HG03135 (cell line): ENCODE measurements at regions not wholly inside any gene's neighbourhood (a gene's known extent, or its start where the extent isn't known, plus 50 kb on each side); places are given as distances from the start of the nearest gene placed in this dataset.

Experiments used
- ATAC-seq: cut with Tn5 transposase; IDR thresholded peaks from one replicate; pipeline ENCODE4 v1.9.1; 2021; ENCODE audit warnings: mild to moderate bottlenecking, moderate library complexity; ENCODE audit not compliant: unreplicated experiment

DNA sequence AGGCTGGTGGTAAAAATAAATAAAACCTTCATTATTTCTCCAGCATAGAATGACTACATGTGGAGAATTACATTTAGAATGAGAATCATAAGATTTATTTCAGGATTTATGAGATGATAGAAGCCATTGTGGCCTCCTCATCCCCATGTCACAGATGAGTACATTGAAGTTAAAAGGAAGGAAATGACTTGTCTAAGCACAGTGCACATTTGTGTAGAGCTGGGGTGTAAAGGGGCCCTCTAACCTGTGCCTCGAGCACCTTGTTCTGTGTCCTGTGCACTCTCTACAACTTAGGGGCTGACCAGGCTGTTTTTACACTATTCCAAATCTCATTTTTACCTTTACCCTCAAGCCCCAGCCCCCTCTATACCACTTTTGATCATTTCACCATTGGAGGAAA is 179.4 kb downstream of the RHOU start:
- no peak for ATAC-seq

DNA sequence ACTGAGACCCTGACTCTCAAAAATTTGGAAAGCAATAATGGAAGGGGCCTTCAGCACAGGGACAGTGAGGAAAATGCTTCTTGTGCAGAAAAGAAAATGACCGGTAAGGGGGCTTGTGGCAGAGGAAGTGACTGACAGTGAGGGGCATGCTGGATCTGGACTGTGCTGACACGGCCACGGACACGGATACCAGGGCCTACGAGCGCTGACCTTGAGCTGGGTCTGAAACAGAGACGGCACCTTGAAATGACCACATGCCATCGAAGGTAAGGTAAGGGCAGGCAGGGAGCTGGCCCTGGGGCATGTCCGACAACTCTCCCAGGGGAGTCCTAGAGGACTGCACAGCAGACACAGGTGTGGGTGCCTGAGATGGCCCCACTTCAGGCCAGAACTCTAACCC is 182.1 kb downstream of the RHOU start:
- ATAC-seq, result no peak

DNA sequence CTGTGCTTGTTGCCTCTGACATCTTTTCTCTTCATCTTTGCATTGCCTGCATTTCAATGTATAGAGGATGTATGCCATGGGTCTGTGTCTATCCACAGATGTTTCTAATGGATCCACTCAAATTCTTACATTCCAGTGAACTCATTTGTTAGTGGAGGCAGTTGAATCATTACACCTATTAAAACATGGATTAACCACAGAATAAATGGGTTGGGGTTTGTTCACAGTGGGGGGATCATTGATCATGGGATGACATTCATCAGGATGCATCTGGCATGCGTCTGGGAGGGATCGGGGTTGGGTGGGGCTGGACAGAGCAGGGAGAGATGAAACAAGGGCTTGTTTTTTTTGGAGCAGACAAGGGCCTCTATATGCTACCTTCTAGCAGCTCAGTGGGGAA is 182.5 kb downstream of the RHOU start:
- ATAC-seq, result no peak

DNA sequence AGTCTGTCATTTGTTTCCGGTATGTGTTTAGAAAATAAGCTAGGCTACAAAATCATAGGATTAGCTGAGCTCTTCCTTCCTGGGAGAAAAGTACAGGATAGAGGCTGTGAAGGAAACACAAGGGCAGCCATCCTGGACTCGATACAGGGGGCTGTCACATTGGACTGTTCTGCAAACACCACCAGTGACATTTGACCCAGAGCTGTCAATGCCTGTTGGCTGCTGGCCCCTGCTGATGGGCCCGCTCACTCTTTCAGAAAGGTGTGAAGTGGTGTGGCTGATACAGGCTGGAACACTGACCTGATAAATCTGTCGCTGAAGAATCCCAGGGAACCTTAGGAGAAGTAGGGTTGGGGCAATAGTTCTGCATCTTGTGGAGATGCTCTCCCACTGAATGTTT is 183.1 kb downstream of the RHOU start:
- no peak for ATAC-seq

DNA sequence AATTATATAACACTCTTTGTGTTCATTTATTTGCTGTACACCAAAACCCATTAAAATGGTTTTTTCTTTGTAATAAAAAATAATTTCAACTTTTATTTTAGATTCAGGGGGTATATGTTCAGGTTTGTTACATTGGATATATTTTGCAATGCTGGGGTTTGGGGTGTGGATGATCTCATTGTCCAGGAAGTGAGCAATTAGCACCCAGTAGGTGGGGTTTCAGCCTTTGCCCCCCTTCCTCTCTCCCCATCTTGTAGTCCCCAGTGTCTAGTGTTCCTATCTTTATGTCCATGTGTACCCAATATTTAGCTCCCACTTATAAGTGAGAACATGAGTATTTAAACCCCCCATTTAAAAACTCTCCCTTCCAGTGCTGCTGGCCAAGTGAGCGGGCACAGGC is 184.6 kb downstream of the RHOU start:
- no peak for ATAC-seq

DNA sequence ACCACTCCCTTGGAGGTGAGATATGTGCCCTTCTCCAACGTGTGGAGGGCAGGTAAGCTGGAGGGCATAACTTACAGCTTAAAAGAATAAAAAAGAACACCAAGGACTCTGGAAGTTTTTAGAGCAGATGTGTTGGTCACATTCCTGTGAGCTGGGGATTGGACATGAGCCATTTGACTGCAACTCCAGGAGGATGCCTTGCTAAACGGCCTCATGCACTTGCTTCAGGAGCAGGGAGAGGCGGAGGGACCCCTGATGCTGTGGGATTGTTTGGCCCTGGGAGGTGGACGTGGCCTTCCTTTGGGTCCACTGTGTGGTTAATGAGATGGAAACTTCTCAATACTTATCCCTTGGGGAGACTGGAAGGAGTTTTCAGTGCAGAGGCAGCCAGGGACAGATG is 185.6 kb downstream of the RHOU start:
- ATAC-seq, result no peak

DNA sequence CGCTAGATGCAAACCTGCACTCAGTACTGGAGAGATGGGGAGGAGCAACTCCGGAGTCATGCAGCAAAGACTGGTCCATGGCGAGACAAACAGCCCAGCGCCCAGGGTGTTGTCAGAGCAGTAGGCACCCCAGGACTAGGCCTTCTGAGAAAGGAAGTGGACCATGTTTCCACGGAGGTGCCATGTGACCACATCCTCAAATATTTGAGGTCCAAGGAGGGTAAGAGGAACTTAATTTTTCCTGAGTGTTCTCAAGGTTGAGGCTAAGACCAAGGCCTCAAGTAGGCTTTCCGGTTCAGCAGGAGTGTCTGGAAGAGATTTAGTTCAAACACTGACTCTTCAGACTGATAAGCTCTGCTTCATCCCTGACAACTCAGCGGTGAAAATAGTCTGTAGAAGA is 186.2 kb downstream of the RHOU start:
- ATAC-seq, result no peak

DNA sequence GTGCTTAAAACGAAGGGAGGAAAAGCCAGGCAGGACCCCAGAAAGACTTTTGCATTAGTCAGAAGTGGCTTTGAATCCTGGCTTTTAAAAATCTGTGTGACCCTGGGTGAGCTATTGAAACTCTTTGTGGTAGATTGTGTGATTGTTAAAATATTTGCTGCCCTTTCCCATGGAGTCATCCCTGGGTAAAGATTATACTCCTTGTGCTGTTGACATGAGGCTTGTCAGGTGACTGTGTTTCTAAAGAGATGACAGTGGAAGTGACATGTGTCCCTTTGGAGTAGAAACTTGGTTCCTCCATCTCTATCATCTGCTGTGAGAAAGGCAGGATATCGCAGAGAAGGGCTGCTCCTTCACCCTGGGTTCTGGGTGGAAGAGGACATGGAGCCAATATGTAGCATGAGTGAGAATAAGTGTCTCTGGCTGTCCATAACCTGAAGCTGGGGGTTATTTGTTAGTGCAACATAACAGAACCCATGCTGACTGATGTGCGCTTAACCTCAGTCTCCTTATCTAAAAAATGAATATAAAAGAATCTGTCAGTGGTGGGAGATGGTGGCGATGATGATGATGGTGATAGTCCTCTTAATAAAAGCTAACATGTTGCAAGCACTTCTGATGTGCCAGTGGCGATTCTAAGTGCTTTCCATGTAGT is 187.6 kb downstream of the RHOU start:
- ATAC-seq, result no peak

DNA sequence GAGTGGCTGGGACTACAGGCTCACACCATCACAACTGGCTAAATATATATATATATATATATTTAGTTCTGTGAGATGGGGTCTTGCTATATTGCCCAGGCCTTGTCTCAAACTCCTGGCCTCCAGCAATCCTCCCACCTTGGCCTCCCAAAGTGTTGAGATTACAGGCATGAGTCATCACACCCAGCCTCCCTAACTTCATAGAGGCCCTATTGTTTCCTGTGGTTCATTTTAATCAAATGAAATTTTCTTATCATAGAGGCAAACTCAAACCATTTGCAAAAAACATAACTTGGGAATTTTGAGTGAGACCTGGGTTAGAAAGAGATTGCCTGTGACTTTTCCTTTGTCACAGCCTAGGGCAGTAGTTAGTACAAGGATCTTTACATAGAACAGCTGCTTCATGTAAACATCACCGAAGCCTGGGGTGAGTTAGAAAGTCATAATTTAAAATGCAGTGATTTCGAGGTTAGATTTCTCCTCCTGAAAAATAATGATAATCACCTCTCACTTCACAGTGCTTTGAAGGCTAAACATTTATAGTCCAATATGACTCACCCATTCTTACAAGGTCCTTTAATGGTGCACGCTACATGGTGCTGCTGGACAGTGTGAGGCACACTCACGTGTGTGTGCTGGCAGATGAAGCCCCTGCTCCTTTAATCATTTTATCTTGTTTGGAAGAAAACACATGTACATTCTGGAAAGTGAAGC is 188.9 kb downstream of the RHOU start:
- no peak for ATAC-seq

DNA sequence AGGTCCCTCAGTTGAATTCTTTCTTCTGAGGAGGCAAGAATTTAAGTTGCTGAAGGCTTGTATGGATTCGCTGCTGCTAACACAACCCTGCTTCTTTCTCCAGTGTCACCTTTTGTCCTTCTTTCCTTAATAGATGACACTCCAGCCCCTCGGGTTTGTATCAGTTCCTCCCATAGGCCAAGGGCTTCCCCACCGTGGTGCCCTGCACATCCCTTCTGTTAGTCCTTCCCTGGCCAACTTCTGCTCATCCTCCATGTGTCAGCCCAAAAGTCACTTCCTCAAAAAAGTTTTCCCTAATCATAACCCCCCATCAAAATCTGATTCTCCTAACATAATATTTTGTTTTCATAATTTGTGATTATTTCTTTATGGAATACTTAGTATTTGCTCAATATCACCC is 190.4 kb downstream of the RHOU start:
- ATAC-seq, result no peak

DNA sequence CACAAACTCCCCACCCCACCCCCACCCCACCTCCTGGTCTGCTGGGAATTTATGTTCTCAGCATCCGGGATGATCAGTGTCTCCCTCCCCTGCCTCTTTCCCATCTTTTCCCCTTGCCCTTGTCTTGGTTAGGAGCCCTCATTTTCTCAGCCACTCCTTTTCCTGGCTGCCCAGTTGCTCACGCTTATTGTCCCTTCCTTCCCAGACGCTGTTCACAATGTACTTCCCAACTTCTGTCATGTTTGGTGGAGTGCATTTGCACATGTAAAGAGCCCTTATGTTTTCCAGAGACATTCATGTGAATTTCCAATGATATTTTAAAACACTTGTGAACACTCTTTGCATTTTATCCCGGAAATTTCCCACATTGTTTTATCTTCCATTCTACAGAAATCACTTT is 192.1 kb downstream of the RHOU start:
- ATAC-seq, result no peak

DNA sequence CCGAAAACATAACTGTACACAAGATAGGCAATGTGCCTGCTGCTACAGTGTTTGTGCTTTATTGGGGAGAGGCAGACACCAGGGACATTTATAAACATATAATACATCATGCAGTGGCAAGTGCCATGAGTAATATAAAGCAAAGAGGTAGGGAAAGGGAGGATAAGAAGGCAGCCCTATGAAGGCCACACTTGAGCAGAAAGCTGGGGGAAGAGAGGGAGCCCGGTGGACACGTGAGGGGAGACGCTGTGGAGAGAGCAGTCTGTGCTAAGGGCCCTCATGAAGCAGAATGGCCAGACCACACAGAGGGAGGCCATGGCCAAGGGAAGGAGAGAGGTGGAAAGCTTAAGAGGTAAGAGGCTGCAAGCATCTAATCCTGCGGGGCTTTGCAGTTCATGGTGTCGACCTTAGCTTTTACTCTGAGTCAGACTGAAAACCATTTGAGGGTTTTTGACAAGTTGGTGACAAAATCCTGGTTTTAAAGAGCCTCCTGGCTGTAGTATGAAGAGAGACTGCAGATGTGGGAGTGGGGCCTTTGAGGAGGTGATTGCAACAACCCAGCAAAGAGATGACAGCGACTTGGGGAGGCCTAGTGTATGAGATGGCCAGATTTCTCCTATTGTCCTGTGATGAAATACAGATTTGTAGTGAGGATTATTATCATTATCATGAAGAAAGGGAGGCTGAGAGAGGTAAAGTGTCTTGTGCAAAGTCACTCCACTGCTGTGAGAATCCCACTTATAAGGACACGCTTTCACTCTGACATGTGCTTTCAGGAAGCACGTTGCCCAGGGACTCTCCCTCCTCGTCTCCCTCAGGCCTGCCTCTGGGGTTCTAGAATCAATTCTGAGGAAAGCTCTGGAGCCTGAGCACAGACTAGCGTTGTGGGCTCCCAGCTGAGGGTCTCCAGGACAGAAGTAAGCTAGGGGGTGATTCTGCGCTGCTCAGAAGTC is 192.9 kb downstream of the RHOU start:
- no peak for ATAC-seq

DNA sequence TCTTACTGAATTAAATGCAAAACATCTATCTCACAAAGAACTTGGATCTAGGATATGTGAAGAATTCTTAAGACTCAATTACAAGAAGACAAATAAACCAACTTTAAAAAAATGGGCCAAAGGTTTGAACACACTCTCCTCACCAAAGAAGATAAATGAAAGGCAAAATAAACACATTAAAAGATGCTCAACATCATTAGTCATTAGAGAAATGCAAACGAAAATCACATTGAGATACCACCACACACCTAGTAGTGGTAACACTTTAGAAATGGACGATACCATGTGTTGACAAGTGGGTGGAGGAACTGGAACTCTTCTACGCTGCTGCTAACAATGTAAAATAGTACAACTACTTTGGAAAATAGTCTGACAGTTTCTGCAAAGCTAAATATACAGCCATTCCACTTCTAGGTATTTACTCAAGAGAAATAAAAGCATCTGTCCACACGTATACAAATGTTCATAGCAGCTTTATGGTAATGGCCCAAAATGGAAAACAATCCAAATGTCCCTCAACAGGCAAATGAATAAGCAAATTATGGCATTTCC is 194.3 kb downstream of the RHOU start:
- ATAC-seq, result no peak

DNA sequence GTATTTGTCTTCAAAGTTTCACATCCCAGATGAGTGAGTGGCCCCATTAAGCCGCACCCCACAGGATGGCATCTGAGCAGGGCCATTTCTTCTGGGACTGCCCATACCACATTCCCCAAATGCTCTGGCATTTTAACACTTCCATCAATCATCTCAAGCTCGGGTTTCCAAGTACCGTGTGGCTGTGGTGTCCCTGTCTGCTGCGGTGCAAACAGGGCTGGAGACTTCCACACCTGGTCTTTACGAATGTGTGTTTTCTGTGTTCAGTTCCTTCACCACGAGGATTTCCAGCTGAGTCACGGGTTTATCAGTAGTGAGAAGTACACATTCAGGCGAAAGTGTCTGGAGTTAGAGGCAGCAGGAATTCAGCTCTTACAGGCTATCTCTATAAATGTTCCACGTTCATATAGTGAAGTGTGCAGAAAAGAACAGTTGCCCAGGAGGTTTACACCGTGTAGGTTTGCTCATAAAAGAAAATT is 195.2 kb downstream of the RHOU start:
- no peak for ATAC-seq

DNA sequence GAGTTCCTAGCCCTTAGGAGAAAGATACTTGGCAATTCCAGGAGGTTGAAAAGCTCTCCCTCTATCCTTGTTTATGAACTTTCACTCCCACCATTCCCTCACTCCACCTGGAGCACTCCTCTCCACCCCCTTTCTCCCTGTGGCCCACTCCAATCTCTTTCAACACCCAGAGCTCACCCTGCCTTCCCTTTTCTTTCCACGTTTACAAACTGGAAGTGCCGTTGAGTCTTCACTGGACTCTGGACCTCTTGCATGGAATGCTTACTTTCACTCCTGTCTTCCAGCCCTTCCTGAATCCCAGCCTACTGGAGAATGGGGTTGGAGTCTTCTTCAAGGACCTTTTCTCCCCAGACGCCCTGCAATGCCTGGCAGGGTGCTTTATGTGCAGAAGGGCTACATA is 198.5 kb downstream of the RHOU start:
- no peak for ATAC-seq

DNA sequence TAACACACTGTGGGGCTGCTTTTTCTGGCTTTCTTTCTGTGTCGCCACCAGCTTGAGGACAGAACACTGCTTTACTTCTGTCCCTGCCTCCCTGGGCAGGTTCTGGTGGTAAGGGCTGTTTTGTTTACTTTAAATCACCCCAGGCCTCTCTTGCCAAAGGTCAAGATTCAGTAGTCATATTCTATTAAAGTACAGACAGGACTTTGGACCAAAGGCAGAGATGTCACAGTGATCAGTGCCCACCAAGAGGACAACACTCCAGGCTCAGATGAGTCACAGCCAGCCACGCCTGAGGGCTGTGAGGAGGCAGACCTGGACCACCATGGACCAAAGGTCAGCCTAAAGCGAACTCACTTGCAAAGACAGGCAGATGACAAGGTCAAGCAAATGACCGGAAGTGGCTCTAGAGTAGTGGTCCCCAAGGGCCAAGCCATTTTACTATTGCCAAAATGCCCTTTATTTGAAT is 200.0 kb downstream of the RHOU start:
- ATAC-seq, result no peak

DNA sequence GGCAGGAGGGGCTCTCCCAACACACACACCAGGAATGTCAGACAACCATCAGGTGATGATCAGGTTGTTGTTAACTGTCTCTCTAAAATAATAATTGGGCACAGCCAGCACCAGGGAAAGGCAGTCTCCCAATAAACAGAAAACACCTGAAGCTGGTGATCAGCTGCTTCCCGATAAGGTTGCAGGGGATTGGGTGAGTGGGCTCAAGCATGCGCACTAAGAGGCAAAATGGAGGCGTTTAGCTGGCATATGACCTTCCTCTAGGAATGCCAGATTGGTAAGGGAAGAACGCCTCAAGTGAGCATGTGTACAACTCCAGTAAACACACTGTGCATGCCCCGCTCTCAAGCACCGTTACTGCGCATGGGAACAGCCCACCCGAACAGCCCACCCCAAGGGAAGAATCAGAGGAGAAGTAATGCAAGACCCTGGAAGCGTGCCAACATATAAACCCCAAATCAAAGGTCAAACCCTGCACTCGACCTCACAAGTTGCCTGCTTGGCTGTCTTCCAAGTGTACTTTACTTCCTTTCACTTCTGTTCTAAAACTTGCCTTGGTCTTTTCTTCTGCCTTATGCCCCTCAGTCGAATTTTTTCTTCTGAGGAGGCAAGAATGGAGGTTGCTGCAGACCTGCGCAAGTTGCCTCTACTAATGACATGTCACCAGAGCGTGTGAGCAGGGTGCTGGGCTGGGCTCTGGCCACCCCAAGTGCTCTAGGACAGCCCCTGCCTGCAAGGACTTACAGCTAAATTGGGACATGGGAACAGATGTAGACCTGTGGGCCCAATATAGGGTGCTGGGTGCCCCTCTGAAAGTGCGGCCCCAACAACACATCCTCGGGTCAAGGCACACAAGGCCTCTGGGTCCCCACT is 200.8 kb downstream of the RHOU start:
- no peak for ATAC-seq

DNA sequence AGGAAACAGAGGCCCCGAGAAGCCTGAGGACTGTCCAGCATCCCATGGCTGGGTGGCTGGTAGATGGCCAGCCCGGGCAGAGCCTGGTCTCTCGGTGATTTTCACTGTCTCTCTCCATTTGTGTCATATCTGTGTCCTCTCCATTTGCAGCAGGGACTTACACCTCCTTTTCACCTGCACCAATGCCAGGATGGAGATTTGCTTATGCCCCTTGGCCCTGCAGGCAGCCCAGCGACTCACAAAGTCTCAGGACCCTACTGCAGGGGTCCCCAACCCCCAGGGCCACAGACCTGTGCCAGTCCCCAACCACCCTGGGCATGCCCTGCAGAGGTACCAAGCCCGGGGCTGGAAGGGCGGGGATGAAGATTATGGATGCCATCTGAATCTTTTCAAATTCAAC is 201.6 kb downstream of the RHOU start:
- ATAC-seq, result no peak

DNA sequence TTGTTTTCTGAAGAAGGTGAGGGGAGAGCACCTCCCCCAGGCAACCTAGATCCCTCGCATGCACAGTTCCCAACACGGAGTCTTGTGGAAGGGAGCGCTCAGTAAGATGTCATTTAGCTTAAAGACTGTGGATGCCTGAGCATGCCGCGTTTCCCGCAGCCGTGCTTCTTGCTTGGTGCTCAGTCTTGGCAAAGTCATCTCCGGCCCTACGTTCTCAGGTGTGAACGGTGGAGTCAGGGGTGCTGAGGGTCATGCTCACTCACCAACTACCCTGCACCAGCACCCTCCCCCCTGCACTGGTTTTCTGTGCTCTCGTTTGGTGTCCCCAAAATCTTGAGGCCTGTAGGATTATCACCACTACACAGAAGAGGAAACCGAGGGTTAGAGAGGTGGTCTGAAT is 202.1 kb downstream of the RHOU start:
- no peak for ATAC-seq

DNA sequence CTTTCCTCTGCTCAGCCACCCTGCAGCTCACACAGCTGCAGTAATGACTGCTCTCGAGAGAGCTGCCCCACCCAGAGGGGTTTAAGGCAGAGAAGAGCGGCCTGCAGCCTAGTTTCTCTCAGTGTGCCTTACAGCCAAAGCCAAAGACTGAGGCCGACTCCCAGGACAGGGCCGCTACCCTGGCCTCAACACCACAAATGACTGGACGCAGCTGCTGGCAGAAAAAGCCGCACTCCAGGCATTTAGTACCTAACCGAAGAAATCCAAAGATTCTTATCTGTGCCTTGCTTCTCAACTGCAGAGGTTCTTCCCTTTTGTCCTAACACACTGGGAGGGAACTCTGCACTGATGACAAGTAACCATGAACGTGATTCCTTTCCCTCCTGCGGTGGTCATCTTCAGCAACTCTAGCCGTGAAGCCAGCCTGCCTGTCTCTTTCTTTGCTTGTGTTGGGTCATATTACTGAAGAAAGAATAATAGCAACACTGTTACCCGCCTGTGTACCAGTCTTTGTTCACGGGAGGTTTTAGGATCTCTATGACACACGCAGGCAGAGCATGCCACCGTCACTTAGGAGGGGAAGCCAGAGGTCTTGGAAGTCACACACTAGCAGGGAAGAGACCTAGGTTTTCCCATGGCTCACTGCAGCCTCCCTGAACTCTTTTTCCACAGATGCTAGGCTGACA is 202.7 kb downstream of the RHOU start:
- no peak for ATAC-seq
